GM12864 (cell line): ENCODE measurements at regions not wholly inside any gene's neighbourhood (a gene's known extent, or its start where the extent isn't known, plus 50 kb on each side); places are given as distances from the start of the nearest gene placed in this dataset.

Experiments used
- DNase-seq: peaks from one replicate; pipeline ENCODE4 v3.0.0-alpha.2; 2011; ENCODE audit warnings: low read depth
- H3K4me3 ChIP-seq: 2 replicates; pipeline ENCODE4 v1.5.1; 2011; ENCODE audit warnings: mild to moderate bottlenecking, low read depth, low read length, control low read depth
- CTCF ChIP-seq: IDR thresholded peaks from 2 replicates; pipeline ENCODE4 v1.5.1; 2011; ENCODE audit warnings: low read depth, mild to moderate bottlenecking, moderate library complexity, low read length, control low read depth, inconsistent platforms; ENCODE audit errors: missing control alignments

- no peak overlapping the region for H3K4me3 ChIP-seq
- no peak for TF ChIP-seq CTCF
- no peak for DNase-seq
Observed at GRCh38 chr11:129308241-129308865, 67.3 kb upstream of the BARX2 start.

- no peak for TF ChIP-seq CTCF
- DNase-seq: no peak
- no peak overlapping the region for H3K4me3 ChIP-seq
Observed at GRCh38 chr11:129307162-129307561, 68.5 kb upstream of the BARX2 start.

GRCh38 chr11:129302386-129303101 lies 73.1 kb upstream of the BARX2 start:
- TF ChIP-seq CTCF: no peak
- DNase-seq: no peak
- H3K4me3 ChIP-seq: no peak overlapping the region

GRCh38 chr11:129300099-129300498 lies 75.5 kb upstream of the BARX2 start:
- no peak for TF ChIP-seq CTCF
- no peak for DNase-seq
- H3K4me3 ChIP-seq: no peak overlapping the region

- no peak for DNase-seq
- TF ChIP-seq CTCF: no peak
- H3K4me3 ChIP-seq: no peak overlapping the region
Observed at GRCh38 chr11:129298988-129299387, 76.7 kb upstream of the BARX2 start.

- no peak for TF ChIP-seq CTCF
- no peak overlapping the region for H3K4me3 ChIP-seq
- no peak for DNase-seq
Observed at GRCh38 chr11:129295746-129296145, 79.9 kb upstream of the BARX2 start.

GRCh38 chr11:129292771-129293170 lies 82.9 kb upstream of the BARX2 start:
- H3K4me3 ChIP-seq: no peak overlapping the region
- TF ChIP-seq CTCF: no peak
- no peak for DNase-seq
